CD14-positive monocyte (primary cell): ENCODE measurements at regions not wholly inside any gene's neighbourhood (a gene's known extent, or its start where the extent isn't known, plus 50 kb on each side); places are given as distances from the start of the nearest gene placed in this dataset.

Experiments used
- DNase-seq, 3 donors: peaks; one replicate each; pipeline ENCODE4 v3.0.0-alpha.2; 2011 to 2022
- H2AFZ ChIP-seq: 2 replicates; pipeline ENCODE4 v1.6.0; 2012; ENCODE audit warnings: mild to moderate bottlenecking, low read depth, low read length, inconsistent platforms; ENCODE audit not compliant: insufficient read depth, poor library complexity, severe bottlenecking
- H3K27ac ChIP-seq, 2 donors: 1 replicate in 1 of 2; 2 replicates in 1 of 2; pipeline ENCODE4 v1.5.1; 2012 to 2013; ENCODE audit warnings: low read length in 2 of 2, control low read depth in 1 of 2, inconsistent platforms in 1 of 2, low read depth in 1 of 2, mild to moderate bottlenecking in 1 of 2
- H3K27me3 ChIP-seq, 2 donors: one replicate each; pipeline versions ENCODE4 v1.6.0 to v1.6.1; 2011 to 2013; ENCODE audit warnings: low read length in 2 of 2; ENCODE audit not compliant: control insufficient read depth in 2 of 2, insufficient read depth in 2 of 2
- H3K36me3 ChIP-seq, 2 donors: replicated peaks in 1 of 2; 1 replicate in 1 of 2; 2 replicates in 1 of 2; pipeline versions ENCODE4 v1.5.1 to v1.6.1; 2012 to 2013; ENCODE audit warnings: low read length in 2 of 2, control low read depth in 1 of 2, inconsistent platforms in 1 of 2, mild to moderate bottlenecking in 1 of 2; ENCODE audit not compliant: insufficient read depth in 2 of 2, control insufficient read depth in 1 of 2
- H3K4me1 ChIP-seq, 2 donors: 1 replicate in 1 of 2; 2 replicates in 1 of 2; pipeline versions ENCODE4 v1.5.1 to v1.6.1; 2012 to 2013; ENCODE audit warnings: low read length in 2 of 2, control low read depth in 1 of 2, inconsistent platforms in 1 of 2, mild to moderate bottlenecking in 1 of 2, moderate library complexity in 1 of 2; ENCODE audit not compliant: insufficient read depth in 2 of 2, control insufficient read depth in 1 of 2
- H3K4me2 ChIP-seq: replicated peaks from 2 replicates; pipeline ENCODE3; 2012; ENCODE audit warnings: low read length, moderate library complexity, mild to moderate bottlenecking; ENCODE audit not compliant: poor library complexity, severe bottlenecking; ENCODE audit errors: extremely low read depth
- H3K4me3 ChIP-seq, 3 experiments: fragments of 200-600 bp in 1 of 3; sonication (generic) in 1 of 3; replicated peaks in 1 of 3; 1 replicate in 2 of 3; 2 replicates in 1 of 3; pipeline ENCODE4 v1.5.1; 2011 to 2013; ENCODE audit warnings: low read length in 3 of 3, mild to moderate bottlenecking in 3 of 3, control low read depth in 2 of 3, low read depth in 2 of 3, inconsistent platforms in 1 of 3, moderate library complexity in 1 of 3
- H3K79me2 ChIP-seq: 2 replicates; pipeline ENCODE4 v1.6.0; 2012; ENCODE audit warnings: mild to moderate bottlenecking, control low read depth, inconsistent platforms, low read length, moderate library complexity; ENCODE audit not compliant: insufficient read depth
- H3K9ac ChIP-seq: 2 replicates; pipeline ENCODE4 v1.6.0; 2017; ENCODE audit warnings: low read length, mild to moderate bottlenecking; ENCODE audit not compliant: insufficient read depth, poor library complexity, severe bottlenecking
- H3K9me3 ChIP-seq, 2 donors: replicated peaks in 1 of 2; 1 replicate in 1 of 2; 2 replicates in 1 of 2; pipeline versions ENCODE4 v1.5.1 to v1.6.1; 2012 to 2013; ENCODE audit warnings: low read length in 2 of 2, control low read depth in 1 of 2; ENCODE audit not compliant: control insufficient read depth in 1 of 2, insufficient read depth in 1 of 2
- H4K20me1 ChIP-seq: 2 replicates; pipeline ENCODE4 v1.6.0; 2012; ENCODE audit warnings: mild to moderate bottlenecking, low read length, control low read depth, moderate library complexity; ENCODE audit not compliant: insufficient read depth
- H3K27ac Mint-ChIP-seq, 7 donors: one replicate each; pipeline ENCODE4 v1.8.0; 2020; ENCODE audit warnings: mild to moderate bottlenecking in 7 of 7, mixed read lengths in 7 of 7, moderate library complexity in 6 of 7, inconsistent platforms in 2 of 7
- H3K27me3 Mint-ChIP-seq, 3 donors: one replicate each; pipeline ENCODE4 v1.8.0; 2021 to 2022; ENCODE audit warnings: low read depth in 3 of 3, mild to moderate bottlenecking in 3 of 3, mixed read lengths in 3 of 3, moderate library complexity in 3 of 3, inconsistent platforms in 1 of 3
- H3K36me3 Mint-ChIP-seq, 2 donors: one replicate each; pipeline ENCODE4 v1.8.0; 2020; ENCODE audit warnings: mixed read lengths in 2 of 2, inconsistent platforms in 1 of 2, mild to moderate bottlenecking in 1 of 2
- H3K4me1 Mint-ChIP-seq: one replicate; pipeline ENCODE4 v1.8.0; 2020; ENCODE audit warnings: mild to moderate bottlenecking, mixed read lengths
- H3K4me3 Mint-ChIP-seq, 2 donors: one replicate each; pipeline ENCODE4 v1.8.0; 2020; ENCODE audit warnings: mild to moderate bottlenecking in 2 of 2, mixed read lengths in 2 of 2, moderate library complexity in 1 of 2
- H3K9me3 Mint-ChIP-seq, 7 donors: one replicate each; pipeline ENCODE4 v1.8.0; 2020 to 2022; ENCODE audit warnings: mixed read lengths in 7 of 7, mild to moderate bottlenecking in 6 of 7, moderate library complexity in 6 of 7, inconsistent platforms in 2 of 7
- WGBS: methylation state at CpG from one replicate; pipeline ENCODE4 v1.1.5; 2013; ENCODE audit warnings: missing lambda C conversion rate; ENCODE audit not compliant: insufficient coverage; 5-methylcytosine and 5-hydroxymethylcytosine counted together
- intact Hi-C, 2 donors: fragments of 100-400 bp; cut with micrococcal nuclease; formaldehyde crosslinking; loops; one replicate each; pipeline versions ENCODE4 v1.15.0 to v1.15.1; 2023
- TF ChIP-seq, protein P1 (sequence below): fragments of 200-600 bp; IDR thresholded peaks from one replicate; pipeline ENCODE4 v1.8.0; 2022; ENCODE audit warnings: antibody characterized with exemption, mild to moderate bottlenecking

DNA sequence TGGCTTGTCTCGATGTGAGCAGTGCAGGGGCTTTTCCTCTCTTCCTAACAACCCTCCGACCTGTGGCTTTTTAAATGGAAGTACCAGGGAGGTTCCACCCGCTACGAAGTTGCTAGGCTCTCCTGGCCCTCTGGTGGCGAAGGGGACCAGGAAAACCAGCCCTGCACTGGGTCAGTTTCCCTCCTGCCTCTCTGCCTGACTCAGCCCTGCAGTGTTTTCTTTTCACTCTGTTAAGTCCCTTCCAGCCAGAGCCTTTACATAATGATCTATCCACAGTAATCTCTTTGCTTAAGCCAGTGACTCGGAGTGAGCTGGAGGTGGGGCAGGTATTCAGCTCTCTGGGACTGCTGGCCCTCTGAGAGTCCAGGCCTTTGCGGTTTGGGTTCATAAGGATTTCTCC is 331.3 kb upstream of the EEF2KMT start:
- H3K27me3 Mint-ChIP-seq = peaks cover 0 to 6% (median 6%) of the 10 kb centered on the region in 3 donors
- no peaks in the 10 kb centered on the region for H3K36me3 Mint-ChIP-seq
- H2AFZ ChIP-seq = no peak overlapping the region

DNA sequence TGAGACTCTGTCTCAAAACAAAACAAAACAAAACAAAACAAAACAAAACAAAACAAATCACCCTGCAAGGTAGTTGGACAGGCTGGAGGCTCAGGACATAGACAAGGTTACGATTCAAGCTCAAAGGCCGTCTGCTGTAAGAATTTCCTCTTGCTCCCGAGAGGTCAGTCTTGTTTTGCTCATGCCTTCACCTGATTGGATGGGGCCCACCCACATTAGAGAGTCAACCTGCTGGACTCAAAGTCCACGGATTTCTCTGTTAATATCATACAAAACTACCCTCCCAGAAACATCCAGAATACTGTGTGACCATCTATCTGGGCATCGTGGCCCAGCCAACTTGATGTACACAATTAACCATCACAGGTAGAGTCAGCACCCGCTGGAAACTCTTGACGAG is 330.0 kb upstream of the EEF2KMT start:
- Mint-ChIP-seq H3K9me3 (peaks cover 0 to 2% (median 0%) of the 10 kb centered on the region in 7 donors), H3K4me3 (no peak overlapping the region), H3K27me3 (peaks cover 2 to 6% (median 4%) of the 10 kb centered on the region in 3 donors), H3K4me1 (no peaks in the 10 kb centered on the region), H3K36me3 (no peaks in the 10 kb centered on the region), H3K27ac (no peak overlapping the region)
- no peaks in the 10 kb centered on the region for H3K4me1 ChIP-seq
- H3K4me3 ChIP-seq = no peak overlapping the region
- TF ChIP-seq, protein P1, sequence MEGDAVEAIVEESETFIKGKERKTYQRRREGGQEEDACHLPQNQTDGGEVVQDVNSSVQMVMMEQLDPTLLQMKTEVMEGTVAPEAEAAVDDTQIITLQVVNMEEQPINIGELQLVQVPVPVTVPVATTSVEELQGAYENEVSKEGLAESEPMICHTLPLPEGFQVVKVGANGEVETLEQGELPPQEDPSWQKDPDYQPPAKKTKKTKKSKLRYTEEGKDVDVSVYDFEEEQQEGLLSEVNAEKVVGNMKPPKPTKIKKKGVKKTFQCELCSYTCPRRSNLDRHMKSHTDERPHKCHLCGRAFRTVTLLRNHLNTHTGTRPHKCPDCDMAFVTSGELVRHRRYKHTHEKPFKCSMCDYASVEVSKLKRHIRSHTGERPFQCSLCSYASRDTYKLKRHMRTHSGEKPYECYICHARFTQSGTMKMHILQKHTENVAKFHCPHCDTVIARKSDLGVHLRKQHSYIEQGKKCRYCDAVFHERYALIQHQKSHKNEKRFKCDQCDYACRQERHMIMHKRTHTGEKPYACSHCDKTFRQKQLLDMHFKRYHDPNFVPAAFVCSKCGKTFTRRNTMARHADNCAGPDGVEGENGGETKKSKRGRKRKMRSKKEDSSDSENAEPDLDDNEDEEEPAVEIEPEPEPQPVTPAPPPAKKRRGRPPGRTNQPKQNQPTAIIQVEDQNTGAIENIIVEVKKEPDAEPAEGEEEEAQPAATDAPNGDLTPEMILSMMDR = no peak
- H3K9ac ChIP-seq = no peak overlapping the region
- WGBS = 90% methylated on average over 6 of the region's 7 CpGs
- no peak overlapping the region for H3K27ac ChIP-seq
- no peak overlapping the region for H3K4me2 ChIP-seq
- intact Hi-C loops = no loop called here
- H3K9me3 ChIP-seq = no peaks in the 10 kb centered on the region
- H3K27me3 ChIP-seq = no peaks in the 10 kb centered on the region
- DNase-seq = no peak
- H4K20me1 ChIP-seq = no peaks in the 10 kb centered on the region
- H2AFZ ChIP-seq = no peak overlapping the region
- H3K79me2 ChIP-seq = no peaks in the 10 kb centered on the region
- H3K36me3 ChIP-seq = no peaks in the 10 kb centered on the region

More for the DNA sequence above, 331.3 kb upstream of the EEF2KMT start:
- no peaks in the 10 kb centered on the region for H3K36me3 ChIP-seq
- TF ChIP-seq, protein P1 = no peak
- no peak overlapping the region for H3K4me3 Mint-ChIP-seq
- H3K27ac Mint-ChIP-seq = no peak overlapping the region
- no peaks in the 10 kb centered on the region for H3K4me1 Mint-ChIP-seq
- H3K9me3 ChIP-seq = no peaks in the 10 kb centered on the region
- WGBS = 30% methylated on average over 2 of the region's 7 CpGs
- no peak for DNase-seq
- no peak overlapping the region for H3K27ac ChIP-seq
- peaks cover 0 to 2% (median 0%) of the 10 kb centered on the region in 7 donors for H3K9me3 Mint-ChIP-seq
- H3K4me3 ChIP-seq = no peak overlapping the region
- no peaks in the 10 kb centered on the region for H3K79me2 ChIP-seq
- H3K9ac ChIP-seq = no peak overlapping the region
- intact Hi-C loops = no loop called here
- H3K27me3 ChIP-seq = no peaks in the 10 kb centered on the region
- no peaks in the 10 kb centered on the region for H4K20me1 ChIP-seq
- no peaks in the 10 kb centered on the region for H3K4me1 ChIP-seq
- H3K4me2 ChIP-seq = no peak overlapping the region
